GM20431 (cell line): ENCODE measurements at regions not wholly inside any gene's neighbourhood (a gene's known extent, or its start where the extent isn't known, plus 50 kb on each side); places are given as distances from the start of the nearest gene placed in this dataset.
"Not testable (repeated sequence)": the region's sequence is repeated elsewhere in the genome, so short reads cannot be mapped to it uniquely, and the experiment has no call there.

Experiments used
- in situ Hi-C: fragments of 300-500 bp; cut with MseI, MboI; formaldehyde crosslinking; loops from one replicate; pipeline ENCODE4 v1.15.0; 2020; ENCODE audit warnings: low sequenced_read_pairs; ENCODE audit not compliant: unreplicated experiment

GRCh38 chr21:22795644-22796043 lies 1797.4 kb downstream of the NCAM2 start:
- in situ Hi-C loops = loop anchor here (25.0 kb wide), 1 partner anchor 1783 kb away; no protein-coding TSS in a partner anchor

GRCh38 chr21:22796147-22796546 lies 1797.9 kb downstream of the NCAM2 start:
- in situ Hi-C loops = loop anchor here (25.0 kb wide), 1 partner anchor 1784 kb away; no protein-coding TSS in a partner anchor

GRCh38 chr21:22804151-22804550 lies 1805.9 kb downstream of the NCAM2 start:
- in situ Hi-C loops = no loop called here

- in situ Hi-C loops = no loop called here
Observed at GRCh38 chr21:22806278-22806677, 1808.1 kb downstream of the NCAM2 start.

- in situ Hi-C loops = no loop called here
Observed at GRCh38 chr21:22813201-22813600, 1815.0 kb downstream of the NCAM2 start.

GRCh38 chr21:22818681-22819485 lies 1820.7 kb downstream of the NCAM2 start:
- in situ Hi-C loops = not testable (repeated sequence)

- in situ Hi-C loops = no loop called here
Observed at GRCh38 chr21:22827422-22827821, 1829.2 kb downstream of the NCAM2 start.

- in situ Hi-C loops = no loop called here
Observed at GRCh38 chr21:22842875-22843274, 1844.7 kb downstream of the NCAM2 start.

- in situ Hi-C loops = no loop called here
Observed at GRCh38 chr21:22855581-22855980, 1857.4 kb downstream of the NCAM2 start.

- in situ Hi-C loops = no loop called here
Observed at GRCh38 chr21:22871692-22872091, 1873.5 kb downstream of the NCAM2 start.

- in situ Hi-C loops = no loop called here
Observed at GRCh38 chr21:22880573-22880972, 1882.4 kb downstream of the NCAM2 start.

GRCh38 chr21:22881131-22881530 lies 1882.9 kb downstream of the NCAM2 start:
- in situ Hi-C loops = no loop called here

- in situ Hi-C loops = no loop called here
Observed at GRCh38 chr21:22885079-22885478, 1886.9 kb downstream of the NCAM2 start.

- in situ Hi-C loops = no loop called here
Observed at GRCh38 chr21:22885614-22886013, 1887.4 kb downstream of the NCAM2 start.

- in situ Hi-C loops = no loop called here
Observed at GRCh38 chr21:22889445-22889844, 1891.2 kb downstream of the NCAM2 start.

GRCh38 chr21:22890656-22891055 lies 1892.4 kb downstream of the NCAM2 start:
- in situ Hi-C loops = no loop called here

GRCh38 chr21:22892028-22892427 lies 1893.8 kb downstream of the NCAM2 start:
- in situ Hi-C loops = no loop called here

- in situ Hi-C loops = no loop called here
Observed at GRCh38 chr21:22892740-22893139, 1894.5 kb downstream of the NCAM2 start.

- in situ Hi-C loops = no loop called here
Observed at GRCh38 chr21:22898051-22898665, 1899.9 kb downstream of the NCAM2 start.

GRCh38 chr21:22900490-22900889 lies 1902.3 kb downstream of the NCAM2 start:
- in situ Hi-C loops = no loop called here

- in situ Hi-C loops = no loop called here
Observed at GRCh38 chr21:22903851-22904250, 1905.6 kb downstream of the NCAM2 start.
